GM12891 (cell line): ENCODE measurements at regions not wholly inside any gene's neighbourhood (a gene's known extent, or its start where the extent isn't known, plus 50 kb on each side); places are given as distances from the start of the nearest gene placed in this dataset.

ENCODE experiments used
- PAX5 ChIP-seq: IDR thresholded peaks from 2 replicates; pipeline ENCODE4 v1.6.1; 2011; ENCODE audit warnings: low read length, moderate library complexity, mild to moderate bottlenecking; ENCODE audit not compliant: insufficient read depth, severe bottlenecking
- POLR2A ChIP-seq: IDR thresholded peaks from 2 replicates; pipeline ENCODE4 v1.6.1; 2011; ENCODE audit warnings: low read depth, low read length, control low read depth
- POLR2AphosphoS5 ChIP-seq: IDR thresholded peaks from 2 replicates; pipeline ENCODE4 v1.6.1; 2011; ENCODE audit warnings: low read depth, low read length, control low read depth
- POU2F2 ChIP-seq: IDR thresholded peaks from 2 replicates; pipeline ENCODE4 v1.6.1; 2011; ENCODE audit warnings: low read depth, mild to moderate bottlenecking, control low read depth, low read length, moderate library complexity
- SPI1 ChIP-seq: IDR thresholded peaks from 2 replicates; pipeline ENCODE4 v1.6.1; 2011; ENCODE audit warnings: low read depth, low read length, control low read depth
- TAF1 ChIP-seq: IDR thresholded peaks from 2 replicates; pipeline ENCODE4 v1.6.1; 2011; ENCODE audit warnings: low read depth, low read length, control low read depth

GRCh38 chr21:43298546-43299440 lies 128.1 kb downstream of the SIK1 start:
- TF ChIP-seq POLR2A (no peak), TAF1 (no peak), PAX5 (no peak), POLR2AphosphoS5 (no peak), SPI1 (no peak), POU2F2 (no peak)
